ENCODE measurements at regions not wholly inside any gene's neighbourhood (a gene's known extent, or its start where the extent isn't known, plus 50 kb on each side); places are given as distances from the start of the nearest gene placed in this dataset.

GRCh38 chr16:85209526-85210121, 97.4 kb upstream of the CIBAR2 start (continued):
- TF ChIP-seq GPBP1L1 (CRISPR knock-in tag; IDR thresholded peaks at IDR 0.05) (no peak), ZNF235 (CRISPR knock-in tag; IDR thresholded peaks at IDR 0.05; ENCODE audit: borderline replicate concordance) (no peak), DPF2 (CRISPR knock-in tag; IDR thresholded peaks at IDR 0.05; ENCODE audit: borderline replicate concordance, low read depth) (no peak), TRIM24 (CRISPR knock-in tag; IDR thresholded peaks at IDR 0.05) (no peak), ZBTB39 (CRISPR knock-in tag; IDR thresholded peaks at IDR 0.05) (no peak; the same call in 1 of the 2 replicates), GTF3A (CRISPR knock-in tag; conservative IDR thresholded peaks at IDR 0.05) (no peak), TAF15 (IDR thresholded peaks at IDR 0.05; ENCODE audit: low read depth, low read length, poor library complexity, severe bottlenecking) (no peak), YEATS4 (CRISPR knock-in tag; IDR thresholded peaks at IDR 0.05; ENCODE audit: borderline replicate concordance) (peak; percentile 50; the same call in 1 of the 2 replicates), BCLAF1 (IDR thresholded peaks at IDR 0.05) (no peak), ZNF407 (CRISPR knock-in tag; IDR thresholded peaks at IDR 0.05; ENCODE audit: not compliant biosample characterization) (no peak), ZNF460 (CRISPR knock-in tag; IDR thresholded peaks at IDR 0.05; ENCODE audit: borderline replicate concordance) (no peak), BRCA1 (CRISPR knock-in tag; IDR thresholded peaks at IDR 0.05) (0 out of 2 replicates have a peak, but pooled peaks have one; percentile 49), CHD2 (IDR thresholded peaks at IDR 0.05; ENCODE audit: low read depth, low read length) (no peak), RARA (CRISPR knock-in tag; IDR thresholded peaks at IDR 0.05) (peak; percentile 95)
